ENCODE measurements at regions not wholly inside any gene's neighbourhood (a gene's known extent, or its start where the extent isn't known, plus 50 kb on each side); places are given as distances from the start of the nearest gene placed in this dataset.
"Not testable (repeated sequence)": the region's sequence is repeated elsewhere in the genome, so short reads cannot be mapped to it uniquely, and the experiment has no call there.

- no peak for DNase-seq (ENCODE audit: low read depth in 2 of 2)
Observed at GRCh38 chr3:66552846-66553245, 52.0 kb upstream of the LRIG1 start.

DNA sequence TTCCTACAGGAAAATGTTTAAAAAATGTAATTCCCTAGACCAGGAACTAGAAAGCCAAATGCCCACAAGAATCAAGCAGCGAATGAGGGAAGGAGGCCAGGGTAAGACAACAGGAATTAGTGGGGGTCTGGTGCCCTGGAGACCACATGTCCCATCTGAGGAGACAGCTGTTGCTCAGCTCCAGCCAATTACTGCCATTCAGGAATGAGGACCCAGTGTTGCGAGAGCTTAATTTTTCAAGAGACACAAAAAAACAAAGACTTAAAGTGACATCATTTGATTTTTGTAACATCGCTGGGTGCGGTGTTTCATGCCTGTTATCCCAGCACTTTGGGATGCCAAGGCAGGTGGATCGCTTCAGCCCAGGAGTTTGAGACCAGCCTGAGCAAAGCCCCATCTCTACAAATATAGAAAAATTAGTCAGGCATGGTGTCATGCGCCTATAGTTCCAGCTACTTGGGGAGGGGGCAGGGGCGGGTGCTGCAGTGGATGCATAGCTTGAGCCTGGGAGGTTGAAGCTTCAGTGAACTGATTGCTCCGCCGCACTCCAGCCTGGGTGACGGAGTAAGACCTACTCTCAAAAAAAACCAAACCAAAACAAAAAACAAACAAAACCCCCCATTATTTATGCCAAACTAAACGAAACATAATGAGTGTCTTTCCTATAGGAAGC is 52.8 kb upstream of the LRIG1 start:
- DNase-seq (ENCODE audit: low read depth in 2 of 2), result no peak

DNA sequence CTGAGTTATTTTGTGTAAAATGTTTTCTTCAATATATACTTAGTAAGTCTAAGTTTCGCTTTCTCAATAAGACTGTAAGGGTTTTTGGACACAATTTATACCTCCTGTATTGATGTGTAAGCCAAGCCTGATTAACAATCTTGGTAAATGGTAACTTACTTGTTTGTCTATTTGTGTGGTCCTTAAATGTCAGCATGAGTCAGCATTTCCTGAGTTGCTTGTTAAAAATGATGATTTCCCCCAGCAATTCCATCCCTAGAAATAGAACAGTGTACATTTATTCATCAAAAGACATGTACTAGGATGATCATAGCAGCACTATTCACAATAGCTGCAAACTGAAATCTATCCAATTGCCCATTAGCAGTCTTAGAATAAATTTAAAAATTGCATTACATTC is 53.4 kb upstream of the LRIG1 start:
- peak in 1 of 2 donors; percentile 26 for DNase-seq (ENCODE audit: low read depth in 2 of 2)

GRCh38 chr3:66555214-66555844 is 54.5 kb upstream of the LRIG1 start:
- DNase-seq (ENCODE audit: low read depth in 2 of 2), result no peak

- DNase-seq (ENCODE audit: low read depth in 2 of 2), result no peak
Observed at GRCh38 chr3:66557170-66557569, 56.3 kb upstream of the LRIG1 start.

DNA sequence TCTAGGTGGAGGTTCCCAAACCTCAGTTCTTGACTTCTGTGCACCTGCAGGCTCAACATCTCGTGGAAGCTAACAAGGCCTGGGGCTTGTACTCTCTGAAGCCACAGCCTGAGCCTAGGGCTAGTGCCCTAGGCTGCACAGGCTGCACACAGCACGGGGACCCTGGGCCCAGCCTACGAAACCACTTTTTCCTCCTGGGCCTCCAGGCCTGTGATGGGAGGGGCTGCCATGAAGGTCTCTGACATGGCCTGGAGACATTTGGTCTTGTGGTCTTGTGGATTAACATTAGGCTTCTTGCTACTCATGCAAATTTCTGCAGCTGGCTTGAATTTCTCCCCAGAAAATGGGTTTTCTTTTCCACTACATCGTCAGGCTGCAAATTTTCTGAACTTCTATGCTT is 59.1 kb upstream of the LRIG1 start:
- DNase-seq (ENCODE audit: low read depth in 2 of 2), result not testable (repeated sequence)

GRCh38 chr3:66561367-66561766 is 60.5 kb upstream of the LRIG1 start:
- no peak for DNase-seq (ENCODE audit: low read depth in 2 of 2)

- DNase-seq (ENCODE audit: low read depth in 2 of 2), result no peak
Observed at GRCh38 chr3:66565301-66565700, 64.5 kb upstream of the LRIG1 start.

DNA sequence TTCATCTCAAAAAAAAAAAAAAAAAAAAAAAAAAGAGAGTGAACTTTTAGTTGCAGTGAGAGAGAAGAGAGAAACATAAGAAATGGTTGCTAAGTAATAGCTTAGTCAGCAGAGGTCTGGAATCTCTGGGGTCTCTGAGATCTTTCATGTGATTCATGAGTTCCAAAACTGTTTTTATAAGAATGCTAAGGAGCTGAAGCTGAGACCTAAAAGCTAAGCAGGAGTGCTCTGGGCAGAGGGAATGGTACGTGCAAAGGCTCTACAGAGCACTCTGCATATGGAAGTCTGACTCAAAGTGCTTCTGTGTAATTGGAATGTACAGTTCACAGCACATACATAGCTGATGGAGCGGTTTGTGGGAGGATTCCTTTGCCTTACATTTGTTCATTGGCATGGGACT is 66.3 kb upstream of the LRIG1 start:
- no peak for DNase-seq (ENCODE audit: low read depth in 2 of 2)

- DNase-seq (ENCODE audit: low read depth in 2 of 2), result no peak
Observed at GRCh38 chr3:66572090-66572675, 71.4 kb upstream of the LRIG1 start.

DNA sequence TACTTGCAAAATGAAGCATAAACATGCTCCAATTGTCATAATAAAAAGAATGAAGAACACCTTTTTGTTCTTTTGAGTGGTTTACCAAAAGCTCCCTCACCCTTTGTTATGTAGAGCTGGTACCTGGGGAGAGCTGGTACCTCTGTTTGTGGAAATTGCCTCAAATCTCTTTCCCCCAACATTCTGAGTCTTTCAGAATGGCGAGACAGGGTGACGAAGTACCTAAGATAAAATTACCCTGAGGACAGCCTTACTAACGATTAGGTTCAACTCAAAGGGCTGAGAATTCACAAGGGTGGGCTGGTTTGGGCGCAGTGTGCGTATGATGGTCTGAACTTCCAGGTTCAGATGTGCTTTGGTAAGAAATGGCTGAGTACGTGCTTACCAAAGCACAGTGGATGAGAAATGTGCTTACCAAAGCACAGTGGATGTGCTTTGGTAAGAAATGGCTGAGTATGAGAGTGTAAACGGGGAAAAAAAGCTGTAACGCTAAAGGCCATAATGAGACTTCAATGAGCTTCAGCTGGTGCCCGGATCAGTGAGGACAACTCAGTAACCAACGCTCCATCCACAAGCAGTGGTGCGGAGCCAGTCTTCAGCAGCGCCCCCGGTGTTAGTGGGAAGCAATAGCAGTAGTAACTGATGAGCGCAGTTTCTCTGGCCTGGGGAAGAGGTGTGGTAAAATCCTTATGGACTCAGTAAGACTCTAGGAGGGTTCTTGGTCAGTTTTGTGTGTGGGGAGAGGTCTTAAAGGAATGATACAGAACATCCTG is 72.3 kb upstream of the LRIG1 start:
- no peak for DNase-seq (ENCODE audit: low read depth in 2 of 2)

DNA sequence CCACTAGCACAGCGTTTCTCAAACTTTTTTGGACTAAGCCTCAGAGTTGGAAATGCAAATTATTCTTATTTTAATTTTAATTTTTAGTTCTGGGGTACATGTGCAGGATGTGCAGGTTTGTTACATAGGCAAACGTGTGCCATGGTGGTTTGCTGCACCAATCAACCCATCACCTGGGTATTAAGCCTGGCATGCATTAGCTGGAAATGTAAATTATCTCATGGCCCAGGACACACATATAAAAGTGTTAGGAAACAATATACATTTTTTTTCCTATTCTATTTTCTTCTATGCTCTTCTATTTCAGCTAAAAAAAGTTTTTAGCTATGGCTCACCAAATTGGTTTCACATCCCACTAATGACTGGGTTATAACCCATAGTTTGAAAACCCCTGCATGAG is 73.3 kb upstream of the LRIG1 start:
- DNase-seq (ENCODE audit: low read depth in 2 of 2), result no peak

DNA sequence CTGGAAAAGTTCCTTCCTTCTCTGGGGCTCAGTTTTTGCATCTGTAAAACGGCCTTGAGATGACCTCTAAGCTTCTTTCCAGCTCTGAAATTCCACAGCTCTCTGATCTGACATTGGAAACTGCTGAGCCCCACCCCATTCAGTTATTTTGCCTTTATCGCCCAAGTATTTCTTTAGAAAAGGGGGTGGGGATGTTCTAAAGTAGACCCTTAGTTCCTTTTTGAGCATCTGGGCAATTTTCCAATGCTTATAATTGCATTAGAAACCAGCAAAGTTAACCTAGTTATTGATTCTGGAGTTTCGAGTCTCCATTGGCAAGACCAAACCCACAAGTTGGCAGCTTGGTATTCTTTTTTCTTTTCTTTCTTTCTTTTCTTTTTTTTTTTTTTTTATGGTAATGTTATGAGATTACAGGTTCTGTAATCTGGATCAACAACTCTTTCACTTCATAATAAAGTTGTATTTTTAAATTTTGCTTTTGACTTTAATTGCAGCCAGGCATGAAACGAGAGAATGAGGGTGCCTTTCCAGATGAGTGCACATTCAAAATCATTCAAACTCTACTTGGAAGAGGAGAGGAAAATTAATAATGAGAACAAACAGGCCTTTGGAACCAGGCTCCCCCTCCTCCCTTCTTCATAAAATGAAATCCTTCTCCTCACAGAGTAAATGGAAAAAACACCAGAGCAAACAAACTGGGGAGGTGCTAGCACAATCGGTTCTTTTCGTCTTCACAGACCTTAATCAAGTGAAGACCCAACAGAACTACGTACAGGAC is 76.8 kb upstream of the LRIG1 start:
- no peak for DNase-seq (ENCODE audit: low read depth in 2 of 2)

DNA sequence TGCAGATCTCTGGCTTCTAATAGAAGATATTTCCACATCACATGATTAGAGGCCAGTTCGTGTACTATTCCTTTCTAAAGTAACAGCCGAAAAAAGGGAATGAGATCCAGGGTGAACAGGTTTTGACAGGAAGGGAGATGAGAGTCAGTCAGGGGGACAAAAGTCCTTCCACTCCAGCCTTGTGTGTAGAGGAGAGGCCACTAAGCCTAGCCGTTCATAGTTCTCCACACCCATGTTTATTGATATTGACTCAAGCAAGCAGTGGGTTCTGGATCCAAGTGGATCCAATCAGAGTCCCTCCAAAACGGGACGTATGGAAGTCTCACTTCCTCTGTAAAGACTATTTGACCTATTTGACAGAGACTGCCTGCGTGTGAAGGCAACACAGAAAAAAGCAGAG is 80.4 kb upstream of the LRIG1 start:
- DNase-seq (ENCODE audit: low read depth in 2 of 2), result no peak

DNA sequence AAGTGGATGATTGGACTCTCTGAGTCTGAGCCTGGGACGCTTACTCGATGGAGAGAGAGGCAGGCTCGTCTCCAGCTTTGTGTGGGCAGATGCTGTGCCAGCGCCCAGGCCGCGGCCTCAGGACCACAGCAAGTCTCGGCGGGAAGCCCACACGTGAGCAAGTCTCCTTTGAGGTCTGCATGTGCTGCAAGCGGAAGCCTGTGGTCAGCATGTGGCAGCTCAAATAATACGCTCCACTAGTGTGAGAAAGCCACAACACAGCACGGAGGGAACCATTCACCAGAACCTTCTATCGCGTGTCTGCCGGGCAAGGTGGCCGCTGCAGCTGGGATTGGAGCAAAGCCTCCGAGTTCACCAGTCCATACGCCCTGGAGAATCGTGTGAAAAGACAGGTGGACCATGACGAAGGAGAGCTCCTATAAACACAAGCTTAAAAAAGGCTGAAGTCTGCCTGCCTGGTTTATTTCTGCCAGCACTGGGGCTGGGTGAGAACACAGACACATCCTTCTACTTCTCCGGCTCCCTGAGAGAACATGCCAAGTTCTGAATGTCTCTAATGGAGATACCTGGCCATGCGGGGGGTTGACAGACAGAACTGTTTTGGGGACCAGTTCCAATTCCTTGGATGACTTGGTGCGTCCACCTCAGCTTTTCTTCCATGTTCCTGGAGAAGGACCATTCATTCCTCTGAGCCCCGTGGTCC is 82.0 kb upstream of the LRIG1 start:
- no peak for DNase-seq (ENCODE audit: low read depth in 2 of 2)

- DNase-seq (ENCODE audit: low read depth in 2 of 2), result no peak
Observed at GRCh38 chr3:66583424-66584040, 82.7 kb upstream of the LRIG1 start.

DNA sequence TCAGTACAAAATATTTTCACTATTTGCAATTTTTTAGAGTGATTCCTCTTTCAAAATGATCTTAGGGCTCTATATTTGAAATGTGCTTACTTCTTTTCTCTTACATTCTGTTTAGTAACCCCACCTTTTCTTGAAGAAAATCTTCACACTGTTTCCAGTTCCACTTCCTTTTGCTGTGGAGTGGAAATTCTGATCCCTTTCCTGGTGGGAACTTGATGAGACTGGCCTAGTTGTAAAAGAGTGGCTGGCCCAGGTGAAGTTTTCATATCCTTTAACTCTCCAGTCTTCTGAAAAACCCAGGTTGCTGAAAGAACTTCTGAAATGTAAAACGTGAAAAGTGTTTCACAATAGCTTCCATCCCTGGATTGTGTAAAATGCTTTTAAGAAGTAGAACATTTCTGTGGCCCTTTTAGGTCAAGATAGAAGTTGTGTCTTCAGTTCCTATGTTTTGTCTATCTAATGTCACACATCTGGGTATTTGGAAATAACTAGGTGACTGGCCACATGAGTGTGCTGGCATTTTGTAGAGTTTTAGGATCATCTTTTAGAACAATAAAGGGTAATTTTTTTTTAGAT is 84.8 kb upstream of the LRIG1 start:
- no peak for DNase-seq (ENCODE audit: low read depth in 2 of 2)

DNA sequence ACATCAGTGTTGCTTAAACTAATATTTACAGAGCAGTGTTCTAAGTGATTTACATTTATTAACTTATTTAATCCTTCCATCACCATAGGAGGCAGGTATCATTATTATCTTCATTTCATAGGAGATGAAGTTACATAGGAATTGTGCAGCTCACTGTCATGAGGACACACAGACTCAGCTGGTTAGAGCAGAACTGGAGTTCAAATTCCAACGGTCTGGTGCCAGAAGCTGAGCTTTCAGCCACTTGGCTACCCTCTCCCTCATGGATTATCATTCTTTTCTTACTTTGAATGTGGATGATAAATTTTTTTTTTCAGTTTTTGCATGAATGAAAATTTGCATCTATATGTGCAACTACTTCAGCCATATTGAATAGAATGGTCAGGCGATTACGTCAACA is 86.0 kb upstream of the LRIG1 start:
- DNase-seq (ENCODE audit: low read depth in 2 of 2), result no peak

- DNase-seq (ENCODE audit: low read depth in 2 of 2), result no peak
Observed at GRCh38 chr3:66588340-66588847, 87.6 kb upstream of the LRIG1 start.

Data from dermis microvascular lymphatic vessel endothelial cell (primary cell).